ENCODE measurements at regions not wholly inside any gene's neighbourhood (a gene's known extent, or its start where the extent isn't known, plus 50 kb on each side); places are given as distances from the start of the nearest gene placed in this dataset.

GRCh38 chr5:109524555-109524954 is 114.8 kb upstream of the PJA2 start:
- 45 to 86% (median 81%) methylated on average over 2 of the region's 2 CpGs for WGBS, 5 donors
- Histone ChIP-seq H3K36me3 (no peaks in the 10 kb centered on the region), H3K9me3 (peaks cover 0 to 7% (median 0%) of the 10 kb centered on the region in 8 donors), H3K27ac (no peak overlapping the region), H3K4me1 (no peaks in the 10 kb centered on the region), H3K4me3 (no peak overlapping the region), H3K27me3 (replicated peaks in 1 of 7) (no peaks in the 10 kb centered on the region)
- no peak for DNase-seq
- intact Hi-C loops (cut with DNase I; ENCODE audit: low total_unique reads) = no loop called here
- no peak for TF ChIP-seq POLR2A (IDR thresholded peaks at IDR 0.05)
- TF ChIP-seq POLR2AphosphoS5 (IDR thresholded peaks at IDR 0.05) = no peak
- no peak for TF ChIP-seq CTCF (IDR thresholded peaks at IDR 0.05 in 8 of 11, conservative IDR thresholded peaks at IDR 0.05 in 3 of 11)

GRCh38 chr5:109524026-109524425 is 114.3 kb upstream of the PJA2 start:
- Histone ChIP-seq H3K4me1 (no peaks in the 10 kb centered on the region), H3K27me3 (replicated peaks in 1 of 7) (no peaks in the 10 kb centered on the region), H3K9me3 (peaks cover 0 to 7% (median 0%) of the 10 kb centered on the region in 8 donors), H3K36me3 (no peaks in the 10 kb centered on the region), H3K27ac (no peak overlapping the region), H3K4me3 (no peak overlapping the region)
- intact Hi-C loops (cut with DNase I; ENCODE audit: low total_unique reads) = no loop called here
- WGBS, 5 donors = 87 to 95% (median 87%) methylated on average over 5 of the region's 5 CpGs
- no peak for TF ChIP-seq CTCF (IDR thresholded peaks at IDR 0.05 in 8 of 11, conservative IDR thresholded peaks at IDR 0.05 in 3 of 11)
- TF ChIP-seq POLR2A (IDR thresholded peaks at IDR 0.05) = no peak
- no peak for TF ChIP-seq POLR2AphosphoS5 (IDR thresholded peaks at IDR 0.05)
- DNase-seq = no peak

GRCh38 chr5:109522404-109522803 is 112.6 kb upstream of the PJA2 start:
- H3K27ac ChIP-seq = no peak overlapping the region
- 89 to 100% (median 100%) methylated on average over 1 of the region's 1 CpG for WGBS, 5 donors
- H3K9me3 ChIP-seq = peaks cover 0 to 7% (median 0%) of the 10 kb centered on the region in 8 donors
- H3K27me3 ChIP-seq (replicated peaks in 1 of 7) = no peaks in the 10 kb centered on the region
- no peak for DNase-seq
- intact Hi-C loops (cut with DNase I; ENCODE audit: low total_unique reads) = no loop called here
- TF ChIP-seq CTCF (IDR thresholded peaks at IDR 0.05 in 8 of 11, conservative IDR thresholded peaks at IDR 0.05 in 3 of 11) (no peak), POLR2A (IDR thresholded peaks at IDR 0.05) (no peak), POLR2AphosphoS5 (IDR thresholded peaks at IDR 0.05) (no peak)
- H3K4me3 ChIP-seq = no peak overlapping the region
- H3K36me3 ChIP-seq = no peaks in the 10 kb centered on the region
- H3K4me1 ChIP-seq = no peaks in the 10 kb centered on the region

GRCh38 chr5:109519416-109519815 is 109.6 kb upstream of the PJA2 start:
- Histone ChIP-seq H3K4me1 (no peaks in the 10 kb centered on the region), H3K36me3 (no peaks in the 10 kb centered on the region), H3K27me3 (replicated peaks in 1 of 7) (no peaks in the 10 kb centered on the region), H3K4me3 (no peak overlapping the region), H3K27ac (no peak overlapping the region), H3K9me3 (peaks cover 0 to 7% (median 0%) of the 10 kb centered on the region in 8 donors)
- TF ChIP-seq CTCF (IDR thresholded peaks at IDR 0.05 in 8 of 11, conservative IDR thresholded peaks at IDR 0.05 in 3 of 11) (no peak), POLR2AphosphoS5 (IDR thresholded peaks at IDR 0.05) (no peak), POLR2A (IDR thresholded peaks at IDR 0.05) (no peak)
- no peak for DNase-seq
- intact Hi-C loops (cut with DNase I; ENCODE audit: low total_unique reads) = no loop called here
- WGBS, 5 donors = 80 to 94% (median 89%) methylated on average over 3 of the region's 3 CpGs

Measured in spleen (tissue), 11 donors.